HG02763 (cell line): ENCODE measurements at regions not wholly inside any gene's neighbourhood (a gene's known extent, or its start where the extent isn't known, plus 50 kb on each side); places are given as distances from the start of the nearest gene placed in this dataset.

Experiments
- ATAC-seq: cut with Tn5 transposase; IDR thresholded peaks from one replicate; pipeline ENCODE4 v1.9.1; 2021; ENCODE audit warnings: mild to moderate bottlenecking, moderate library complexity; ENCODE audit not compliant: unreplicated experiment

DNA sequence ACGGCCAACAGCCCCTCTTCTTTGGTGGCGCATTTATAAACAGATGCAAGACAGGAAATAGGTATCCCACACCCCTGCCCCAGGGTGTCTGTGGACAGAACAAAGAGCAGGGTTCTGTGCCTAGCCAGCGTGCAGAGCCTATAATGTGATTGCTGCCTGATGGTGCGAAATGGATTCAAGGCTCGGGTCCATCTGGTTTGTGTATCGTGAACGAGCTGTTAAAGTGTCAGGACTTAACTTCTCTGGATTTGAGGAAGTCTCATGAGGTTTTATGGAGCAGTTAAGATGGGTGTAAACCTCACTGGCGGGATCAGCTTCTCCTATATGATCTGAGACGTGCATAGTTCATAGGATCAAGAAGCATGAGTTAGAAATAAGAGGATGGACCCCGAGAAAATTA lies 388.7 kb upstream of the TBX3 start:
- no peak for ATAC-seq

DNA sequence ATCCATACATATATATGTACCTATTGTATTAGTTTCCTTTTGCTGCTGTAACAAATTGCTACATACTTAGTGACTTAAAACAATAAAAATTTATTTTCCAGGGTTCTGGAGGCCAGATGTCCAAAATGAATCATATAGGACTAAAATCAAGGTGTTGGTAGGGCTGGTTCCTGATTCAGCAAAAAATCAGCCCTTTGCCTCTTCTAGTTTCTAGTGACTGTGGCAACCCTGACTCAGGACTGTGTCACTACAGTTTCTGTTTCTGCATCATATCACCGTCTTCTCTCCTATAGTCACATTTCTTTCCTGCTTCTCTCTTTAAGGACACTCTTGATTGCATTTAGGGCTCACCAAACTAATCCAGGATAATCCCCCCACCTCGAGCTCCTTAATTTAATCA lies 386.3 kb upstream of the TBX3 start:
- no peak for ATAC-seq

DNA sequence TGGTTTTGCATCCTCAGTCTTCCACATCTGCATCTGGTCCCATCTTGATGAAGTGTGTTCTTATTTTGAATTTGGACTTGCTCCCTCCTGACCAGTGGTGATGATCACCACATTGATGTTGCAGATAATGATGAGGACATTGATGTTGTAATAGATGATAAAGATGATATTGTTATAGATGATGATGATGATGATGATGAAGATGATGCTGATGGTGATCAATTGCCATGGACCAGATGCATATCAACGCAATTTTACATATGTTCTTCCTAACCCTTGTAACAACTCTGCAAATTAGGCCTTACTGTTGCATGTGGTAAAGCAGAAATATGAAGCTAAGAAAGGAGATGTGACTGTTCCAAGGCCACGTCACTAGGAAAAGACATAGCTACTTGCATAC lies 380.3 kb upstream of the TBX3 start:
- no peak for ATAC-seq

DNA sequence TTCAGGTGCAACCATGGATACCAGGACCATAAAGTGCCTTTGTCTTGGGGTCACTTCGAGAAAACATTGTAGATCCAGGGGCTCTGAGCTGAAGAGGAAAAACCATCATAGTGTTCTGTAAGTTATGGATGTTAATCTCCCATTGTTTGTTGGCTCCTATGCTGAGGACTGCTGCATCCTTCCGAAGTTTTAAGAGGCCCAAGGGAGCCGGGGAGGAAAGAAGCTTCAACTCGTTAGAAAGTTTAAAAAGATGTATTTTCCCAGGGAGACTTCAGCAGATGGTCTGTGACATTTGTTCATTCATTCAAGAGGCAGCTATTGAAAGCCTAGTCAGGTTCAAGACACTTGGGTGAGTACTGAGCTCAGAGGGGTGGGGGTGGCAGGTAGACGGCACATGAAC lies 378.8 kb upstream of the TBX3 start:
- no peak for ATAC-seq

DNA sequence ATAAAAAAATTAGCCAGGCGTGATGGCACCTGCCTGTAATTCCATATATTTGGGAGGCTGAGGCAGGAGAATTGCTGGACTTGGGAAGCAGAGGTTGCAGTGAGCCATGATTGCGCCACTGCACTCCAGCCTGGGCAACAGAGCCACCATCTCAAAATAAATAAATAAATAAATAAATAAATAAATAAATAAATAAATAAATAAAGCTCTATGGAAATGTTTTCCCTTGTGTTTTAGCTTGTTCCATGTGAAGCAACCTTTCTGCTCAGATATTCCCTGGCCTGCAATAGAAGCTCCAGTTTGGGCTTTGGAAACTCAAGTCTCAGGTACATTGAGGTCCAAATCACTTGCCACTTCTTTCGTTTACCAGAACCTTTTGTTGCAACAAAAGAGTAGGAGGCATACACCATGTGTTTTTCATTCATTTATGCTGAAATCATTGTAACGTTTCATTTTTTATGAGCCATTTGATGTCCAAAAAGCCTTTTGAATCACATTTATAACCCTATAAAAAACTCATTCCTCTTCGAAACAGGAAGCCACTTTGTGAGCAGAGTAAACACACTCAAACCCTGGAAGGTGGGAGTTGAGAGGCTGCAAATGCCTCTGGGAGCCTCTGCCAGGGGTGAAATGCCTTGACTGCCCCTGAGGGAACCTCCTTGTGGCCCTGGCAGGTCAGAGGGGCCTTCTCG lies 376.6 kb upstream of the TBX3 start:
- ATAC-seq: no peak

DNA sequence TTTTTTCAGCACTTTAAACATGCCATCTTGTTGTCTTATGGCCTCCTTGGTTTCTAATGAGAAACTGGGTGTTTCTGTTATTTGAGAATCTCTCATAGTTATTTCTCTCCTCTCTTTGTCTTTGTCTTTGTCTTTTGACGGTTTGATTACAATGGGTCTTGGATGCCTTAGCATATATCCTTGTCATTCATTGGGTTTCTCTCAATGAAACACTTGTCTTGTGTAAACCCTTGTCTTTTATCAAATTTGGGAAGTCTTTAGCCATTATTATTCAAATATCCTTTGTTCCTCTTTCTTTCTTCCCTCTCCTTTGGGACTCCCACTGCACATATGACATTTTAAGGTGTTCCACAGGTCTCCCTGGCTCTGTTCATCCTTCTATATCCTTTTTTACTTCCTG lies 373.5 kb upstream of the TBX3 start:
- ATAC-seq: no peak

DNA sequence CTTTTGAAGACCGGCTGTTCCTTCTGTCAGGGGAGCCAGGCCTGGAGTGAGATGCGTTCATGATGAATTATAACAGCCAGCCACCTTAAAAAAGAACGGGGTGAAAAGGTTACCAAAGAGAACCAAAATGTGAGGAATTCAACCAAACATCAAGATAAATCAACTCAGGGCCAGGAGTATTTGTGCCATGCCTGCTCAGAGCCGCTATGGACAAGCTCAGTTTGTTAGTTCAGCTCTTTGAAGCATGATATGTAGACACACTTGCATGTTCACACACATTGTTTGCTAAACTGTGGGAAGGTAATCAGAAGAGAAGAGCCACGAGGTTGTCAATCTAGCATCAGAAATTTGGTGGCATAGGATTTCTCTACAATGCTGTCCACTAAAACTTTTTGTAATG lies 367.4 kb upstream of the TBX3 start:
- no peak for ATAC-seq

DNA sequence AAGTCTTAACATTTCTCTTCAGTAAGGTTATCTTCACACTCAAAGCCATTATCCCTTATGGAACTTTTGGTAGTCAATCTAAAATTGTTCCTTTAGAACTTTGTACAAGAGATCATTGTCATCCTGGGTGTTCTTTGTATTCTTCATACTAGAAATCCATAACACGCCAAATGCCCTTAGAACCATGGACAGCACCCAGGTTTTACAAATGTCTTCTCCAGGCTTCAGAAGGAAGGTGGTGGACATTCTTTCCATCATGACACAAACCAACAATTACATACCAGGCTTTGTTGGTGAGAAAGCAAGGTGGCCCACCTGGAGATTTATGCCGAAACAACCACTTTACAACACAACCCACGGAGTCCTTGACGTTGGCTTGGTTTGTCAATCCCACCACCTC lies 365.6 kb upstream of the TBX3 start:
- ATAC-seq: no peak

DNA sequence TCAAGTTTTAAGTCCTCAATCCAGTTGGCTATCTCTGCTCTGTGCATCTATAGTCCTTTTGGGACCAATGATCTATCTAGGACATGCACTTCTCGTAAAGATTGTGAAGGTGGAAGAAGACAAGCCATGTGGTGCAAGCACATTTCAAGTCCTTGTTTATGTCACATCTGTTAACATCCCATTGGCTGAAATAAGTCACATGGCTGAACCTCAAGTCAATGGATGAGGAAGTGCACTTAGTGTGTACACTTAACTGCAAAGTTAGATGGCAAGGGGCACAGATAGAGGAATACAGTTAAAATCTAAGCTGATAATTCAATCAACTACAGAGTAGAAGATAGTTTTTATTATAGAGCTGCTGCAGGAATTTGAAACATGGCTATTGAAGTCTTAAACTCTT lies 362.8 kb upstream of the TBX3 start:
- ATAC-seq: no peak

DNA sequence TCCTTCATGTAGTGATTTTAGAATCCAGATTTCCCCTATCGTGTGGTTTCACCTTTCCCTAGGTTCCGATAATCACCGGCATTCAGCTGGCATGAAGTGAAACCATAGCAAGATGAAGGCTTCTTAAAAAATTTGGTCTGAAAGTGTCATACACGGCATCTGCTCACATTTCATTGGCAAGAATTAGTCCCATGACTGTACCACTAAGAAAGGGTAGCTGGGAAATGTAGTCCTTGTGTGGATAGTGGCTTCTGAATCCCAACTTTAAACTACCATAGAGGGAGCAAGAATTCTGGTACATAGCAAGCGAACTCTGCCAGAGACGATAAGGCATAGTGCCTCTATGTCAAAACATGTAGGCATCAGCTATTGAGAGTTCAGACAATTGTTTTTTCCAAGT lies 360.1 kb upstream of the TBX3 start:
- ATAC-seq: no peak

DNA sequence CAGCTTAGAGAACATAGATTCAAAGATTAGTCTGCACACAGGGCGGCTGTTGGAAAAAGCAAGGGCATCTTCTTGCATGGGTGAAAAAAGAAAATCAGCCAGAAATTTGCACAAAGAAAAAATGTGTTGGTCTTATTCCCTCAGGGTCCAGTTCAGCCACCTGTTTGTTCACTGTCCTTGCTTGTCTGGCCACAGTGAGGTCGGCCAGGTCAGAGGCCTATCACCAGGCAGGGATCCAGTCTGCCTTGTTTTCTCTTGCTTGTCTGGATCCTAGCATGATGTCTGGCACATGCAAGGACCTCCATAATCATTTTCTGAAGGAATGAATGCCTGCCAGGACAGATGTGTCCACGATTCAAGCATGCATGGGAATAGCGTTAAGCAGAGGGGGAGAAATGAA lies 359.1 kb upstream of the TBX3 start:
- no peak for ATAC-seq

DNA sequence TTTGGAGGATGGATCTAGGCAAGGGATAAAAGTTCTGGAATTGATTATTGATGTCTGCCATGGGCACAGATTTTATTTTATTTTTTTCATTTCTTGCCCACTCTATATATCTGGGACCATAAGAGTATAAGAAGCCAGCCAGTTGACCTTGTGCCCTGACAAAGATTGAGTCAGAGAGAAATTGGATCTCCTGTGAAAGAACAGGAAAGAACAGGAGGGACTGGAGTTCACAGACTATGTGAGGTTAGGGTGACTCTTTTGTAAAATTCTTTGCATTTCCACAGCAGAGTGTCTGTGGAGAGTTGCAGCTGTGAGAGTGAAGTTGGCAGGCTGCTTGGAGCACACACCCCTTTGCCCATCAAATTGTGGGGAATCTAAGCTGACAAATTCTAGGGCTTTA lies 358.4 kb upstream of the TBX3 start:
- no peak for ATAC-seq

DNA sequence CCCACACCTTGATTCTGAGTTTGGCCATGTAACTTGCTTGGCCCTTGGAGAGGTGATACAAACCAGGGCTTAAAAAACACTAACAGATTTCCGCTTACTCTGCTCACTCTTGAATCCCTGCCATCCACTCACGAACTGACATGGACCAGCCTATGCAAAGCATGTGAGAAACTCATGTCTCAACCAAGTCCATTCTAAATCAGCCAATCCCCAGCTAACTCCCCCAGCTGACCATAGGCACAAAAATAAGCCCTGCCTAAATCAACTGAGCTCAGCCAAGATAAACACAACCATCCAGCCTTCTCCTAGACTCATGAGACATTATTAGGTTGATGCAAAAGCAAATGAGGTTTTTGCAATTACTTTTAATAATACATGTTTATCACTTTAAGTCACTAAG lies 353.9 kb upstream of the TBX3 start:
- ATAC-seq: no peak

DNA sequence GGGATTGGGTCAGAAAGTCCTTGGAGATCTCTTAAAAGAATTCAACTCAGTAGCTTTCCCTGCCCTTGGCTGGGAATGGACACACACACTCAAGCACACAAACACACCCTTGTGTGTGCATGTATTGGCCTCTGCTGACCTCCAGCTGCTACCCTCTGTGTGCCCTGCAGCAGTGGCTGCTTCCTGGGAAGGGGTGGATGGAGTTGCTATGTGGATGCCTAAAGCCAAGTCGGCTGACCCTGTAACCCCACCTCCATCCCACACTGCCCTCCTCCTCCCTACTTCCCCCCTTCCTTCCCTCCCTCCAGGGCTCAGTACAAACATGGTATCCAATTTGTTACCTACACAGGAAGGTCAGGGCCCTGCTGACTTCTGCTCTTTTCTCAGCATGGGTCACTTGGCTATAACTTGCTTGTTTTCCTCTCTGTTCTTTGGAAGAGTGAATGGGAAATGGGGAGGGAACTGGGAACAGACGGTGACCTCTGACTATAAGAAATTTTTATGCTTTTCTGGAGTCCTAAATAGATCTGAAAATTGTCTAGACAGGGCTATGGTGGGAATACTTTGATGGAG lies 351.6 kb upstream of the TBX3 start:
- no peak for ATAC-seq

DNA sequence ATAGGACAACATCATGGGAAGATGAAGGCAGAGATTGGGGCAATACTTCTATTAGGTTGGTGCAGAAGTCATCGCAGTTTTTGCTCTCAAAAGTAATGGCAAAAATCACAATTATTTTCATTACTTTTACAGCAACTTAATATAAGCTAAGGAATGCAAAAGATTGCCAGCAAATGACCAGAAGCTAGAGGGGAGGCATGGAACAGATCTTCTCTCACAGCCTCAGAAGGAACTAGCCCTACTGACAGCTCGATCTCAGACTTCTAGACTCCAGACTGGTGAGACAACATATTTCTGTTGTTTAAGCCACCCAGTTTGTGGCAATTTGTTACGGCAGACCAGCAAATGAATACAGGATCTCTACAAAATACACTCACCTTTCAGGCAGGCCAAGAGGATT lies 348.5 kb upstream of the TBX3 start:
- no peak for ATAC-seq

DNA sequence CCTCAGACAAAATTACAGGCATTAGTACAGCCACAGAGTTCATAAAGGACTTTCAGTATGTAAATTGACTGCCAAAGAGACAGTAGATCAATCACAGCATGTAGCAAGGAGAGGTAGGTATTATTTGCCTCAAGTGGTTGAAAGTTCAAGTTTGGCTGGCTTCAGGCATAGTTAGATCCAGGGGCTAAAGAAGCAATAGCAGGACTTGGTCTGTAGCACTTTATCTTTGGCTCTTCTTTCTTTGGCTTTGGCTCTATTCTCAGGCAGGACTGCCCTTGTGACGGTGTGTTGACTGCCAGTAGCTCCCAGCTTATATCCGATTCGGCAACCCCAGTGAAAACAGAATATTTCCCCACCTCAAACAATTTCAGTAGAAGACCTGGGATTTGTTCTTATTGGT lies 346.0 kb upstream of the TBX3 start:
- no peak for ATAC-seq

DNA sequence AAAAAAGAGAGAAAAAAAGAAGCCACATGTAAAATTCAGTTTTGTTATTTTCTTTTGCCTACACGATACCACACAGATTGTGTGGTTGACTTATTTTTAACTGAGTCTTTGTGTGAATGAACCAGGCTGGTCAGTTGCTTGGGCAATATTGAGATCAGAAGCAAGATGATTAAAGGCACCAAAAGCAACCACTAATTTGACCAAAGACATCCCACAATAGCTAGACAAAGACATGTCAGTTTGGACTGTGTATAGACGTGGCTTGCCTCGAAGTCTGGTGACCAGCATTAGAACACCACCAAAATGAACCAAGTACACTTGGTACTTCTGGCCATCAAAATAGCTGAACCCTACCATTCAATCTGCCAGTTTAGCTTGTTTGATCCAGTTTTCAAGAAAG lies 340.6 kb upstream of the TBX3 start:
- ATAC-seq: no peak

DNA sequence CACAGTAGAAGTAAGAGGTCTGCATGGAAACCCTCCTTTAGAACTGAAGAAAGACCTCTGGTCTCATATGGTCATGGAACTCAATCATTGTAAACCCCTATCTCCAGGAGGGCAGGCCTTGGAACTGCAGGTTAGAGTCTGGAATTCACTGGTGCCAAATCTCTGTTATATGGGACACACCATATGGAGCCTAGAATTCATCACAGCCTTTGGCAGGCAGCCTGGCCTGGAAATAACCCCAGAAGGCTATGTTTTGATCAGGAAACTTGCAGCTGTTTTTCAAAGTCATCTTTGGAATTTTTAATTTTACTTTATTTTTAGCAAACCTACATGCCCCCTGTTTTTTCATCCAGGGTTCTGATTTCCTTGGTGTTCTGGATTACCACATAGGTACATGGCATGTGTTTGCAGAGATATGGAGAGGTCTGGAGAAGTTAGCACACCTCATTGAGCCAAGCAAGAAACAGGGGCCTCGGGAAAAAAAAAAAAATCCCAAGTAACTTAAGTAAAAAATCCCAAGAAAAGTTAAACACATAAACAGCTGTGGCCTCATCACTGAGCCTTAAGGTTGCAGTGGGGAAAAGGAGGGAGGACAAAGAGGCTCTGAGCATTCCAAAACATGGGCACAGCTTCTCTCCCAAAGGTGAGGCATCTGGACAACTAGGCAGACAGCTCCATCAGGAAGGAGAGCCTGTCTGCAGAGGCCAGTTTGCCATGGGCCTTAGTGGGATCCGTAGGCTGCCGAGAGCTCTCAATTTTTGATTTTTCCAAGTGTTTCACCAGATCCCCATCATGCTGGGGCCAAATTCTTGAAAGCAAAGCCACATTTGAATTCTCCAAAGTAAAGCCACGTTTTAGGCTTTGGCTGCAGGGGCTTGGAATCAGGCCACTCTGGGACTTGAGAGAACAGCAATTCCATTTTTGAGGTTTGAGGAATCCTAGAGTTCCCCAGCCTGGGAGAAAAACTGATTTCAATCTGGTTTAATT lies 339.6 kb upstream of the TBX3 start:
- no peak for ATAC-seq

DNA sequence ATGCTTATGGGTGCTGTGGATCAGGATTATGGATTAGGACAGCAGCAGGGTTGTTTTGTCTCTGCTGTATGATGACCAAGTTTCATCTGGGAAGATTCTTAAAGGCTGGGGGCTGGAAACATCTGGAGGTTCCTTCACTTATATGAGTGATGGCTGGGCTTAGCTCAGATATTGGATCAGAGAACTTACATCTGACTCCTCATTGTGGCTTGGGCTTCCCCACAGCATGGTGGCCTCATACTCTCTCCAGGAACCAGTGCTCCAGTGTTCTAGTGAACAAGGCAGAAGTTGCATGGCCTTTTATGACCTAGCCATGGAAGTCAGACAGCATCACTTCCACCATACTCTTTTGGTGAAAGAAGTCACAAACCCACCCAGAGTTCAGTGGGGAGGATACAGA lies 336.1 kb upstream of the TBX3 start:
- no peak for ATAC-seq

DNA sequence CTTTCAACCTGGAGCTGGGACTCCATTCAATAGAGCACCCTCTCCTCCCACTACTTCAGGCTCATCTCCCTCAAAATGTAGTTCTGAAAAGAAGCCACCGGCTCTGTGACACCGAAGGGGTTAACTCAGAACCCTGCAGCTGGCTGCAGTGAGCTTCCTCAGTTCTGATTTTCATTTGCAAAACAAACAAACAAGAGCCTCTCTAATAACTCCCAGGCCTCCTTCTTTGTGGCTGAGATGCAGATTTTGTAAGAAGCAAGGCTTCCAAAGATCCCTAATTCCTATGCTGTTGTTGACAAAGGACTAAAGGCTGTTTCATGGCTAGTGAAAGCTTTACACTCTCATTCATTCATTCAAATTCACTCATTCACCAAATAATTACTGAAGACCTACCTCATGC lies 333.4 kb upstream of the TBX3 start:
- no peak for ATAC-seq

DNA sequence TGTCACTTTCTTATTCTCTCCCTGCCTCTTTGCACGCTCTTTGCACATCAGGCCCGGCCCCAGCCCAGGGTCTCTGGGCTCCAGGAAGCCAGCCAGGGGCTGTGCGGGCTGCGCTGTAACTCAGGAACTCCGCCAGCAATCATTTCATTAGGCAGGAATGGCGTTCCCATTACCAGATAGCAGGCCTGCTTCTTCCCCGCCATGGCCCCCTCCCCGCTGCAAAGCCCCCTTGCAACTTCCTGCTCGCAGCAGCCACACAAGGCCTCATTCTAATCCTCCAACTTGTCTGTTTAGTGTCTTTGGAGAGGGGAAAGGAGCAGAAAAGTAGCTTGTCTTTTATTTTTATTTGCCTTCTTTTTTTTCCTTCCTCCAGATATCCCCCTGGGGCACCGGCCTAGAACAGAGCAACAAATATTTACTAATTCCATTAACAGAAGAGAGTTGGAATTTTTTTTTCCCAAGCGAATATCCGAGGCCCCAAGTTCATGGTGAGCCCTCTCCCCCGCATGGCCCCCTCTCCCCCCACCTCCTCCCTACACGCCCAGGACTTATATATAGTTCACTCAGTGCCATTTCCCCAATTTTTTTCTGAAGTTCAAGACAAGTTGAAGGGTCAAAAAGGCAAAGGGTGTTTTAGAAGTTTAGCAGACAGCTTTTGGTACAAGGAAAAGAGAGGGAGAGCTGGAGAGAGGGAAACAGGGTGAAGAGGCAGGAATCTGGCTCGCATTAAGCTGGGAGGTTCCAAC lies 329.4 kb upstream of the TBX3 start:
- ATAC-seq: no peak
